Hindlimb muscle (tissue), 1 donor: ENCODE measurements at regions not wholly inside any gene's neighbourhood (a gene's known extent, or its start where the extent isn't known, plus 50 kb on each side); places are given as distances from the start of the nearest gene placed in this dataset.

Experiments
- DNase-seq: peaks from one replicate; pipeline ENCODE4 v3.0.0-alpha.2; 2013

DNA sequence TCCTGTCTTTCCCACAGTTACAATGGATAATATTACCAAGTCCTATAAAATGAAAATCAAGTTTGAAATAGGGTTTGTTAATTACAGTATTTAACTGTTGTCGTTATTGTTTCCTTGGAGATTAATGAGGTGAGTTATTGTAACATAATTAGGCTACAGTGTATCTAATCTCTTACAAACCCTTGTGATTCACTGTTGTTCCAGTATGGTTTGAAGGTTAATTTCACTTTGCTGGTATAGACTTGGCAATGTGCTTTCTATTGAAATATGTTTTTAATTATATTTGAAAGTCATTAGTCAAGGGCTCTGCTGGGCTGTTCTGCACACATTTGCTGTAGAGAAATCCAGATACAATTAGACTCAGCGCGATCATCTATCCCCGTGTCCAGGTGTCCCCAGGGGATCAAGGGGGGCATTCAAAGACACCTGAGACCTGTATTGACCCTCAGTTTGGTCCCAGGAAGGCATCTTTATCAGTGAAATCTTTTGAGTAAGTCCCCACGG lies 624.6 kb upstream of the EEF2KMT start:
- no peak for DNase-seq

DNA sequence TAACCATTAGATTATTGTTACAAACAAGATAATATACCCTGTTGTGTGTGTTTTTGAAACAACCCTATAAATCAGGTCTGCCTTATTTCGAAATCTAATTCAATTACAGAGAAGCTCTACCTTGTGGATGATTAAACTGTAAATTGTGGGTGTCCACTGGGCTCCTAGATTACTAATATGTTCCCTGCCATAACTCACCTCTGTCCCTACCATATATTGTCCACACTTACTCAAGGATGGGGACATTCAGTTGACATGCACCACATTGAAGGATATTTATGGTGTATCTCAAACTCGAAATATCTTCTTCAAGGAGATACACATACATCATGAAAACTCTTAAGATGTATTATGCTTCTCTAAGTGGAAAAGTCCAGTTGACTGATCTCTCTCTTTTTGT lies 617.6 kb upstream of the EEF2KMT start:
- DNase-seq, result no peak

DNA sequence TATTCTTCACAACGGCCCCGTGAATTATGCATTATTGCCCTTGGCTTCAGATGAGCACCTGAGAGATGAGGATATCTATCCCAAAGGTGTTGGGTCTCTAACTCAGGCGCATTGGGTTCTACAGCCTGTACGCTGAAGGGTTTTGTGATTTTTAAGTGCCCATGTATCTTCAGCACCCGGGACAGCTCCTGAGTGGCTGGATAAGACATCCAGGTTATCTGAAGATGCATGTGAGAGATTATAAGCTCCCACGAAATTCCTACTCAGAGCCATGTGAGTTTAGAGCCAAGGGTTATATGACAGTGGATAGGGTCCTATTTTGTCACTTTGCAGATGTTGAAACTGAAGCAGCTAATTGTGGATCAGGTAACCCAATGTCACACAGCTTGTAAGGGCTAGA lies 612.3 kb upstream of the EEF2KMT start:
- DNase-seq, result peak; percentile 1

DNA sequence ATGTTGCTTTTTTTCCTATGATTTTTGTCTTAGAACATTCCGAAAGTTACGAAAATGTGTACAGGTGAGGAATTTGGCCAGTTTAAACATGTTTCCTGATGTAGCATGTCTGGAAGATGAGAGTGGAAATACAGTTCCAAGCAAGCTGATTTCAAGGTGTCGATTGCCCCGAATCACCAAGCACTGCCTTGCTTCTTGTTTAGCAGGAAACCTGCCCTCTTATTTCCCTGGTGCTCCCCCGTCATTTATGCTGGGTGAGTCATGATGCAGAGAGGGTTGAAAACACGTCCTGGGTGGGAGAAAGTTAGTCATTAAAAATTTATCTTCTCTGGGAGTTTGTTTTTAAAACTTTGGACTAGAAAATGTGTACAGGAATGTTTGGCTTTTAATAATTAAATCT lies 608.6 kb upstream of the EEF2KMT start:
- no peak for DNase-seq

DNA sequence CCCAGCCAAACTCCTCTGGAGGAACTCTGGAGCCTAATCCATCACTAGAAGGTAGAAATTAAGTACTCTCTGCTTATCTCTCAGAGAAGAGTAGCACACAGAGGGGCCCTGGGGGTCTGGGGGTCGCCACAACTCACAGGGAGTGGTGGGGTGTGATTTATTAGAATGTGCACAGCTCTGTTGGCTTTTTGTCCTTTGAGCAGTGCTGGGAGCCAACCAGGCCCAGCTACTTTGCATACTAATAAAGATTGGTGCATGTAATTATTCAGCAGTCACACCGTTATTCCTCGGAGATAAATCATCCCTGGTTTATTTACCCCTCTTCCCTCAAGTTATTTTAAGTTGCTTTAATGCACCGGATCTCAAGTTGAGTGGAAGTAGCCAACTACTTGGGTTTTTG lies 606.7 kb upstream of the EEF2KMT start:
- no peak for DNase-seq

DNA sequence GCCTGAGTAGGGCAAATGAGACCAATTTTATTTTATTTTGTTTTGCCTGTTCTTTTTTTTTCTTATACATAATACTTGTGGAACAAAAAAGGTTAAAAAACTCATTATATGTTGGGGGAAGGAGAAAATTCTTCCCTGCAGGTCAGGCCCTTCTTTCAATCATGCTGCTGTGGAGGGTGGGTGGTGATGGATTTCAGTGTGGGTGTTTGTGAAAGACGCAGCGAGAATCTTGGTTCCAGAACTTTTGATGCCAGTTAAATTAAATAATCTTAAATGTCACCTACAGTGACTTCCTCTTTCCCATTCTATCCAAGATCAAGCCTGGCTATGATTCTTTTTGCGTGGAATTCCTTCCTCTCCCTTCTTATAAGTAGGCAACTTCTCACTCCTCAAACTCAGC lies 595.8 kb upstream of the EEF2KMT start:
- no peak for DNase-seq

DNA sequence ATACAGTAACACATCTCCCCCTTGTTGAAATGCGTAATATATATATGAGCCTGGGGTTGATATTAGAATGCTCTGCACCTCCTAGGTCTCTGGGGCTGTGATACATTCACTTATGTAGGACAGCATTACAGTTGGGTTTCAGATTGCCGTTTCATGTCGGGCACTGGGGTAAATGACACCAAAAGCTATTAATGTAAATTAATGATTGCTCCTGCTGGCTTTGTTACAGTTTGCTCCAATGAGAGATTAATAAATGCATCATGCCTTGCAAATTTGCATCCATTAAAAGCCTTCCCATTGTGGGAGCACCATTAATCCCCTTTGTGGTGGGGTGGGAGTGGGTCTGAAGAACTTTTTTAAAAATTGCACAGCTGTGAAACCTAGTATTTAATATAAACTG lies 584.4 kb upstream of the EEF2KMT start:
- DNase-seq, result no peak

DNA sequence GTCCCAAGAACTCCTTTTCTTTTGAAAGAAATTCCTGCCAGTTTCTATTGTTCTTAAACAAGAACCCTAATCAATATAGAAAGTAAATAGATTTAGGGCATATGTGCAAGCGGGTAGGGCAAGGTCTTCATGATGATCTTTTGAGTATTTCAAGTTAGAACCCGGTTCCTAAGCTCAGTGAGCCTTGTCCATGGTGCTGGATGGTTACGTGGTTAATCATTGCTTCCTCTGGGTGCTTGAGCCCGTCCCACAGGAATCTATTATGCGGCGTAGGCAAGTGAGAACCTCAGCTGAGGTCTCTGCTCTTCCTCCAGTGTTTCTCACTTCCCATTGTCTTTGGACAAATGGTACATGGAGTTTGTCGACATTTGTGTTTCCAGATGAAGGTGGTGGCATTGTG lies 580.8 kb upstream of the EEF2KMT start:
- DNase-seq, result no peak

DNA sequence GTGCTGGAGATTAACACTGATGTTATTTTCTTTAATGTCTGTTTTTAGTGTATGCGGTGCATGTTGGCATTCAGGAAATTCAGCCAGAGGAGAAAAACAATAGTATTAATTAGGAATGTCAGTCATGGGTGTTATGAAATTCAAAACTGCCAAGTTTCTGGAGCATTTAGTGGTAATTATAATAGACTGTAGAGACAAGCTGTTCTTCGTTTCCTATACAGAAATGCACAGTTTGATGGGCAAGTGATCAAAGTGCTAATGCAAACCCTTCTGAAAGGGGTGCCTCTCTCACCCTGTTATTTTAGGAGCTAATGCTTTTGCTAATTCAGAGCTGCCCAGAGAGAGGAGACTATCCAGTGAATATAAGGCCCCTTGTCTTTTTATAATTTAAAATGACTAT lies 573.8 kb upstream of the EEF2KMT start:
- no peak for DNase-seq

DNA sequence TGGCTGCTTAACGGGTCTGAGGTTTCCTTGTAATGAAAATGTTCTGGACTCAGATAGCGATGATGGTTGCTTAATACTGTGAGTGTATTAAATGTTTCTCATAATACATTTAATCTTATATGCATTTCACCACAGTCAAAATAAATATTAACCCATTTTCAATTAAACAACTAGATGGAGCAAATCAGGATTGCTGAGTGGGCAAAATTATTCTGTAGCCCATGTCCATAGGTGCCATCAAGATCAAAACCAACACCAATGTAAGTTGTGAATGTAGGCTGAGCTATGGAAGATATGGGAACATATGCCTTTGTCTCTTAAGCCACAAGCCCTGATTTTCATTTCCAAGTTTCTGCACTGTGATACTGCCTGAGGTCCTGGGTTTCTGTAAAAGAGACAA lies 572.6 kb upstream of the EEF2KMT start:
- no peak for DNase-seq

DNA sequence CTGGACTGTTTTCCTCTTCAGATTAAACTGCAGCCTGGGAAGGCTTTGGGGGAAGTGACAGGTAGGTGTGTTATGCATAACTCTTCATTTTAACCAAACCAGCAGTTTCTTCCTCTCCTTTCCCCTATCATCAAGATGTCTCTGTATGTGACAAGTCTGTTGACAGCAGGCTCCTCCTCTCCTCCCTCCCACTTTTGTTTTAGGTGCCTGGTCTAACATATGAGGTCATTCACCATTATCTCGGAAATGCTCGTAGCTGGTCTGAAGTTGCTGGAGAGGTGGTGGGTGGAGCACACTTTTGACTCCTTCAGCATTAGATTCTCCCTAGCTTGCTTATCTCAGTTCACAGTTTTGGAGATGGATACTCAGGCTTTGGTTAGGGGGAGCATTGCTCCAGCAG lies 571.0 kb upstream of the EEF2KMT start:
- DNase-seq, result no peak

DNA sequence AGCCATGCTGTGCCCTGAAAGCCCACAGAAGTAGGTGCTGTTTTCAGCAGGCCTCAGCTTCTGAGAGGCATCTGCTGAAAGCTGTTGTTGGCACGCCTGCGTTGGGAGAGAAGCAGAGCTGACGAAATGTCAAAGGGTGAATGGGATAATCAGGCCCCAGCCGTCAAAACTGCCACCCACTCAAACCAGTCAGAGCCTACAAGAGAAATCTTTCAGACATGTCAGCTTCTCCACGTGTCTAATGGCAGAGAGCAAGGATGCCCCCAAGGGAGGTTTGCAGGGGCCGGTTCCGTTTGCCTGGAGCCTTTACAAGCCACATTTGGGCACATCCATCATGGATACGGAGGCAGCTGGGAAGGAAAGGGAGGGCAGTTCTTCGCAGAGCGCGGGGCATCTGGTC lies 568.2 kb upstream of the EEF2KMT start:
- DNase-seq, result no peak

DNA sequence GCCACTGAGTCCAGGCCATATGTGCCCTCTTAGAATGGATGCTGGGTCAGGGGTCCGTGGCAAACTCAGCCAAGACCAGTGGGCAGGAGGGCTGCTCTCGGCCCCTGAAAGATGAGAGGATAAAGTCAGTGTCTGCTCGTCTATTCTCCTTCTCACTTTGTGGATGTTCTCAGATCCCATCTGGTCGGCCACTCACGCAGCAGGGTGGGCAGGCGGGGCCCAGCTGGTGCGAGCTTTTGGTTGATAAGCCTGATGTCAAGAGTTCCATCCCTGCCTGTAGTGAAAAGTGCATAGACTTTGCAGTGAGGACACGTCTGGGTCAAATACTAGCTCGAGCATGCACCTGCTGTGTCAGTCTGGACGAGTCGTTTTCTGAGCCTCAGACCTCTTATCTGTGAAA lies 556.2 kb upstream of the EEF2KMT start:
- DNase-seq, result no peak

DNA sequence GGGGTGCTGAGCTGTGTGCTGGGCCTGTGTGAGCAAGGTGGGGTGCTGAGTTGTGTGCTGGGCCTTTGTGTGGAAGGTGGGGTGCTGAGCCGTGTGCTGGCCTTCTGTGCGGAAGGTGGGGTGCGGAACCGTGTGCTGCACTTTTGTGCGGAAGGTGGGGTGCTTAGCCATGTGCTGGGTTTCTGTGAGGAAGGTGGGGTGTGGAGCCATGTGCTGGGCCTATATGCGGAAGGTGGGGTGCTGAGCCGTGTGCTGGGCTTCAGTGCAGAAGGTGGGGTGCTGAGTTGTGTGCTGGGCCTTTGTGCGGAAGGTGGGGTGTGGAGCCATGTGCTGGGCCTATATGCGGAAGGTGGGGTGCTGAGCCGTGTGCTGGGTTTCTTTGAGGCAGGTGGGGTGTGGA lies 555.4 kb upstream of the EEF2KMT start:
- no peak for DNase-seq

DNA sequence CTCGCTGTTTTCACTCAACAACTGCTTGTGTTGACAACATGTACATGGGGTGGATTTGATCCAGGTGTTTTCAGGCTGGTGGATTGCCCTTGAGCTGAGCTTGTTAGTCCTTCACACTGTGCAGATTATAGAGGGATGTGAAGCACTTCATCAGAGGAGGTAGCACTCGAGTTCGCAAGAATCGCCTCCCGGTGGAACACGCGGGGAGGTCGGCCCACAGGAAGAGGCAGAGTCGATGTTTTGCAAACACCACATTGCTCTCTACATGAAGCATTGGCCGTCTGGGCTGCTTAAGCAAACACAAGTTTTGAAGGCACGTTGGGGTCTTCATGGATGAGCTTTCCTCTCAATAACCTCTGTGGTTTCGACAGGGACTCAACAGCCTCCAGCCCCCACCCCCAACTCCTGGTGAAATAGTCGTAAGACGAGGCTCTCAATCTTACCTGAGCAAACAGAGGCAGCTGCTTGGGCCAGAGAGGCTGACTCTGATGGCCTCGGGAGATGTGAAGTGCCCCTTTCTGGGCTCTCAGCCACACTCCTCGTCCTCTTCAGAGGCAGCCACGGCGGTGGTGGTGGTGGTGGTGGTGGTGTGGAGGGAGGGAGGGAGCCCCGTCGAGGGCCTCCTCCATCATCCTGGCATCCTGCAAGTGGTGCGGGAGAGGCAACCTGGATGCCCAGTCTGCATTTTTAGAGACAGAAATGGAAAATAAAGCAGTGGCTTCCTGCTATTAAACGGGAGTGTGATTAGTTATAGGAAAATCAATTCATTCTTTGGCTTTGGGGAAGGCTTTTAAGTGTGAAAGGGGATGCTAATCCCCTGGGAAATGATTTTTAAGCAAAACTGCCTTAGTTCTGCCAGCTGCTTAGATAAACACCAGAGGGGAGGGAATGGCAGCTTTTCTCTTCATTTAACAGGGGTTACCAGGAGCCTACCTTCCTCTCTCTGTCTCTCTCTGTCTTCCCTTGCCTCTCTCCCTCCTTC lies 552.5 kb upstream of the EEF2KMT start:
- no peak for DNase-seq

DNA sequence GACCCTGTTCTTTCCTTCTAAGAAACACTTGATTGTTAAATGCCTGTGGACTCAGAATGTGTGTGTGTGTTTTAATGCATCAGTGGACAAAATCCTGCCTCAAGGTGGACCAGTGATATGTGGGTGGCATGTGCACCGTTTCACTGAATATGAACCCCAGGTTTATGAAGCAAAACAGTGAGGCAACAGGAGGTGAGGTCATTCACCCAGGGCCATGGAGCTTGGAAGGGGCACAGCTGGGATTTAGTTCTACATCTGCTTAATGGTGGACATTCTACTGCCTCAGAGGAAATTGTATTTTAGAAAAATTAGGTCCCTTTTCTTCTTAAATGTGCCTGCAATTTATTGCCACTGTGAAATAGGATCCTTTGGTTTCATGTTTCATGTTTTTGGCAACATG lies 549.5 kb upstream of the EEF2KMT start:
- no peak for DNase-seq

DNA sequence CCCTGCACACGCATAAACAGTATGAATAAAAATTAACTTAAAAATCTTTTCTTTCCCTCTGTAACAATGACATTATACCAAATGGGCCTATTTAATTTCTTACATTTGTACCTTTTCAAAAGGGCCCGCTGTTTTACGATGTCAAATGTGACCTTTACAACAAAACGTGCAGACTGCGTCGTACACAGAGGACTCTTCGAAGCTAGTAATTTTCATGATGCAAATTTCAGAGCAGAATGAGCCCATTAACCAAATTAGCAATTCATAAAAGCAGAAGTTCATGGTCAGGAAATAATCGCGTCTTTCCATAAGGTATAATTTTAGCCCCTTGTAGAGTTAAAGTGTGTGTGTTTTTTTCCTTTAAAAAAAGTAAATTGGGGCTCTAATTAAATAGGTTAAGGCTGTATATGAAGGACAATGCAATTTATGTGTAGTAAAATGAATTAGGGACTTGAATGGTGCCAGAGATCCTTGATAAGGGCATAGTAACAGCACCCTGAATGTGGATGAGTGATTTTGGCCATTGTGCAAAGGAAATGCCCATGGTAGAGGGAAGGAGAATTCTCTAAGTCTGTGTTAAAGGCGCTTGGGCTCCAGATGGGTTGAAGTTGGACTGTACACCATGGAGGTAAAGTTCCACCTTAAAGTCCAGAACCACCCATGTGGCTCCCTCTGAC lies 546.4 kb upstream of the EEF2KMT start:
- DNase-seq, result no peak

DNA sequence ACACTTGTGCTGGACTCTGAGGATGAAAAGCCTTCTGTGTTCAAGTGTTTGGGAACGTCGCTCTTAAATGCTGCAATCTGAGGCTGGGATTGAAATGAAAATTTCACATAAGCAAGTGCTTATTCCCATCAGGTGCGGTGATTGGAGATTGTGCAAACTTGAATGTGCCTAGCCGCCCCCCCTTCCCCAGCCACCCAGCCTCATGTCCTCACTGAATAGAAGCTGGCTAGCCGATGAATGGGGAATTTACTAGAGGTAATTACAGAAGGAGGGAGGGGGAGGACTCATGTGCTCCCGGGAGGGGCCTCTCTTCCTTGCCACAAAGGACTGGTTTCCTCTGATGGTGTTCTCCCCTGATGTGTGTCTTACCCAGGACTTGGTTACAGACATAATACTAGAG lies 544.8 kb upstream of the EEF2KMT start:
- DNase-seq, result no peak

DNA sequence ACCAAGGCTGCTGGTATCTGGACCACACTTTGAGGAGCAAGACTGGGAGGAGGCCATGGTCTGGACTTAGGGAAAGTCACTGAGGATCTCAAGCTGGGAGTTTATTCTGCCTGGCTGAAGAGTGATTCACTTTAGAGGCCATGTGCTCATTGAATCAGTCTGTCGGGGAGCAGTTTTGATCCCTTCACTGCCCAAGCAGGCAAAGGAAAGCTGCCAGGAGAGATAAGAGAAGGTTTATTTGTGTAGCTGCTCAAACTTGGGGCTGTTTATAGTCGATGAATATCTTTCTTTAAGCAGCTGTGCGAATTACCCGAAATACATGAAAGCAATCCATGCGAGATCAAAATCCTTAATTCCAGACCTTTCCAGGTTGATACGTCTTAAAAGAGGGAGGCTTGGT lies 544.4 kb upstream of the EEF2KMT start:
- DNase-seq, result no peak

DNA sequence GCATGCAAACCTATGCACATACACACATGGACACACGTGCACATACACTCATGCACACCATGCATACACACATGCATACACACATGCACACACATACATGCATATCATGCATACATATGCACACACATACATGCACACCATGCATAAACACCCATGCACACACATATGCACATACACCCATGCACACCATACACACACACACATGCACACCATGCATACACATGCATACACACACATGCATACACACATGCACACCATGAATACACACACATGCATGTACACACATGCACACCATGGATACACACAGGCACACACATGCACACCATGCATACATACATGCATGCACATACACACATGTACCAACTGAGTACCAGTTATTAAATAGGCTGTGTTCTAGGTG lies 543.3 kb upstream of the EEF2KMT start:
- DNase-seq, result no peak

DNA sequence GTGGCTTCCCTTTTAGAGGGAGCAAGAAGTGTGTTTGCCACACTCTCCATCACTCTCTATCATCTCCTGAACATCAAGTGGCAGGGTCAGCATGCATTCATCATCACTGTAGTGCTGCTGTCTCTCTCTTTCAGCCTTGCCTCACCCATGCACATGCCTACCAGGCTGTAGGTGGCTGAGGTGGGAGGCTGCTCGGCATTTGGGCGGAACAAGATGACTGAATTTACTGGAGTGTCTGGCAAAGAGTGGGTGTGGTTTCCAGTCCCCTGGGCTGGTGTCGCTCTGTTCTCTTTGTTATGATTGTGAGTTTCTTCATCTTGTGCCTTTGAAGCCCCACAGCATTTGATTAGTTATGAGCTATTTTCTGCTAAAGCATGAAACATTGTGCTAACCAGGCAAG lies 541.9 kb upstream of the EEF2KMT start:
- DNase-seq, result no peak

DNA sequence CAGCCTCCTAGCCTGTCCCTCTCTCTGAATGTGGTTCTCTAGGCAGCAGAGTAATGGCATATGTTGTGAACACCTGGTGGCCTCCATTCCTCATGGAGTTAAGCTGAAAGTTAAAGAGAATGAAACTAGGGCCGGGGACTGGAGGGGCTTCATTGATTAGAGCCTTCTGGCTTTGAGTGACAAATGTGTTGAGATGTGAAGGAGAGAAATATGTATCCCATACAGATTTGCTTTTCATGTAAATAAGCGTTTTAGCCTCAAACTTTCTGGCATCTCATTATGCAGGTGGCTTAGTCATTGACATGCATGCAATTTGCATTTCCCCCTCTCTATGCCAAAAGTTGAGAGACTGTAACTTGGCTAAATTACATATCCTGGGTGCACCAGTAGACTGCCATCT lies 537.7 kb upstream of the EEF2KMT start:
- no peak for DNase-seq

DNA sequence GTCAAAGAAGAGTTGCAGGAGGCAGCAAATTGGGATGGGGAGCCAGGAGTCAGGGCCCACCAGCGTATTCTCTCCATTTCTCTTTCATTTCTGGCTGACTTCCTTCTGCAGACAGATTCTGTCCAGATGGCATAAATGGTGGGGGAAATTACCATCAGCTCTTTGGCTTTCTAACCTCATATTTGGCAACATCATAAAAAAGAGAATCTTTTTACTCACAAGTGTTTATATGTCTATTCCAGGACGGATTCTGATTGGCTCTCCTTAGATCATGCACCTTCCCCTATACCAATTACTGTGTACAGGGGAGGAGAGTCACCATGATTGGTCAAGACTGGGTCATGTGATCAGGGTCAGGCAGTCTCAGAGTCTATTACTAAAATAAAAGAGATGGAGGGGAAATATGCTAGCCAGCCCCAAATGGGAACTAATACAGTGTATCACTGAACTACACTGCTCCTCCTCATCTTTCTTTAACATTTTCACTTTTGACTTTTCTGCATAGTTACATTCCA lies 537.1 kb upstream of the EEF2KMT start:
- DNase-seq, result no peak
